WTC11 (cell line): ENCODE measurements at regions not wholly inside any gene's neighbourhood (a gene's known extent, or its start where the extent isn't known, plus 50 kb on each side); places are given as distances from the start of the nearest gene placed in this dataset.

Experiments used
- ATAC-seq: fragments of 200-7000 bp; cut with Tn5 transposase; 2 replicates; pipeline ENCODE4 v1.10.0; 2021; ENCODE audit warnings: mild to moderate bottlenecking, moderate library complexity
- CTCF ChIA-PET: fragments of 300-600 bp; sonication (Branson Sonifier 250); formaldehyde crosslinking; loops from one replicate; lab custom pipeline; 2021; ENCODE audit warnings: antibody characterized with exemption; lab: Charles Lee
- POLR2A ChIA-PET: fragments of 350-600 bp; sonication (Branson Sonifier 250); formaldehyde crosslinking; loops from one replicate; lab custom pipeline; 2021; ENCODE audit warnings: antibody characterized with exemption; lab: Charles Lee
- DNase-seq: peaks from one replicate; pipeline ENCODE4 v3.0.0; 2021; ENCODE audit warnings: low spot score
- H3K27ac Mint-ChIP-seq: 2 replicates; pipeline ENCODE4 v1.8.0; 2021; ENCODE audit warnings: mixed read lengths
- H3K27me3 Mint-ChIP-seq: 2 replicates; pipeline ENCODE4 v1.8.0; 2021; ENCODE audit warnings: low read depth, mild to moderate bottlenecking, moderate library complexity, mixed read lengths
- H3K36me3 Mint-ChIP-seq: 2 replicates; pipeline ENCODE4 v1.8.0; 2021; ENCODE audit warnings: mixed read lengths
- H3K4me1 Mint-ChIP-seq: 2 replicates; pipeline ENCODE4 v1.8.0; 2022; ENCODE audit warnings: mixed read lengths
- H3K4me3 Mint-ChIP-seq: 2 replicates; pipeline ENCODE4 v1.8.0; 2021; ENCODE audit warnings: mild to moderate bottlenecking, moderate library complexity, mixed read lengths
- H3K9me3 Mint-ChIP-seq: 2 replicates; pipeline ENCODE4 v1.8.0; 2021; ENCODE audit warnings: mixed read lengths
- AR ChIP-seq: fragments of 250-450 bp; sonication (Bioruptor Pico); IDR thresholded peaks from 2 replicates; pipeline ENCODE4 v1.9.0; 2021; ENCODE audit warnings: mild to moderate bottlenecking
- ARID4B ChIP-seq: sonication (generic); formaldehyde crosslinking; IDR thresholded peaks from 2 replicates; pipeline ENCODE4 v1.8.0; 2023; ENCODE audit warnings: missing genetic modification reagents, mild to moderate bottlenecking, borderline replicate concordance
- ATF3 ChIP-seq: sonication (generic); formaldehyde crosslinking; conservative IDR thresholded peaks from 2 replicates; pipeline ENCODE4 v1.8.1; 2022; ENCODE audit warnings: mild to moderate bottlenecking, missing genetic modification reagents
- CDX4 ChIP-seq: fragments of 250-450 bp; sonication (Bioruptor Pico); IDR thresholded peaks from 2 replicates; pipeline ENCODE4 v1.9.0; 2021; ENCODE audit warnings: moderate library complexity, mild to moderate bottlenecking, inconsistent platforms, borderline replicate concordance
- CREM ChIP-seq: sonication (generic); formaldehyde crosslinking; IDR thresholded peaks from 2 replicates; pipeline ENCODE4 v1.8.1; 2022; ENCODE audit warnings: mild to moderate bottlenecking, missing genetic modification reagents, moderate library complexity
- ELF4 ChIP-seq: sonication (generic); formaldehyde crosslinking; IDR thresholded peaks from 2 replicates; pipeline ENCODE4 v1.8.1; 2022; ENCODE audit warnings: low read depth, mild to moderate bottlenecking, moderate library complexity, missing genetic modification reagents
- ETV6 ChIP-seq: sonication (generic); formaldehyde crosslinking; IDR thresholded peaks from 2 replicates; pipeline ENCODE4 v1.8.1; 2022; ENCODE audit warnings: mild to moderate bottlenecking, missing genetic modification reagents
- FOXP1 ChIP-seq: sonication (generic); formaldehyde crosslinking; IDR thresholded peaks from 2 replicates; pipeline ENCODE4 v1.8.0; 2022; ENCODE audit warnings: missing genetic modification reagents, mild to moderate bottlenecking, moderate library complexity, borderline replicate concordance
- FOXP4 ChIP-seq: sonication (generic); formaldehyde crosslinking; IDR thresholded peaks from 2 replicates; pipeline ENCODE4 v1.8.0; 2022; ENCODE audit warnings: mild to moderate bottlenecking, missing genetic modification reagents
- MAX ChIP-seq: sonication (generic); formaldehyde crosslinking; IDR thresholded peaks from 2 replicates; pipeline ENCODE4 v1.8.0; 2022; ENCODE audit warnings: mild to moderate bottlenecking, missing genetic modification reagents
- MYBL2 ChIP-seq: sonication (generic); formaldehyde crosslinking; IDR thresholded peaks from 2 replicates; pipeline ENCODE4 v1.8.1; 2023; ENCODE audit warnings: mild to moderate bottlenecking, moderate library complexity, missing genetic modification reagents
- PRDM15 ChIP-seq: sonication (generic); formaldehyde crosslinking; IDR thresholded peaks from 2 replicates; pipeline ENCODE4 v1.8.0; 2022; ENCODE audit warnings: missing genetic modification reagents
- RELA ChIP-seq: sonication (generic); formaldehyde crosslinking; IDR thresholded peaks from 2 replicates; pipeline ENCODE4 v1.8.1; 2022; ENCODE audit warnings: missing genetic modification reagents, mild to moderate bottlenecking, borderline replicate concordance
- SOX15 ChIP-seq: fragments of 250-450 bp; sonication (Bioruptor Pico); IDR thresholded peaks from 2 replicates; pipeline ENCODE4 v1.9.0; 2021; ENCODE audit warnings: mild to moderate bottlenecking
- TCF7 ChIP-seq: sonication (generic); formaldehyde crosslinking; IDR thresholded peaks from 2 replicates; pipeline ENCODE4 v1.8.0; 2022; ENCODE audit warnings: mild to moderate bottlenecking, low read depth, missing genetic modification reagents, moderate library complexity
- USF1 ChIP-seq: sonication (generic); formaldehyde crosslinking; IDR thresholded peaks from 2 replicates; pipeline ENCODE4 v1.8.0; 2022; ENCODE audit warnings: mild to moderate bottlenecking, missing genetic modification reagents
- ZNF219 ChIP-seq: sonication (generic); formaldehyde crosslinking; IDR thresholded peaks from 2 replicates; pipeline ENCODE4 v1.8.0; 2023; ENCODE audit warnings: missing genetic modification reagents, mild to moderate bottlenecking, borderline replicate concordance
- ZNF317 ChIP-seq: sonication (generic); formaldehyde crosslinking; IDR thresholded peaks from 2 replicates; pipeline ENCODE4 v1.8.1; 2023; ENCODE audit warnings: low read depth, mild to moderate bottlenecking, moderate library complexity, missing genetic modification reagents, borderline replicate concordance
- ZNF423 ChIP-seq: fragments of 250-450 bp; sonication (Bioruptor Pico); IDR thresholded peaks from 2 replicates; pipeline ENCODE4 v2.1.2; 2022; ENCODE audit warnings: mild to moderate bottlenecking, moderate library complexity

- TF ChIP-seq ARID4B (no peak), MYBL2 (CRISPR knock-in tag) (no peak), RELA (CRISPR knock-in tag) (no peak)
- TF ChIP-seq, all 79 proteins: peak for 0
Measured at GRCh38 chr3:106086636-106087035, 217.8 kb upstream of the CBLB start (continued).

GRCh38 chr3:106088304-106088703 is 219.5 kb upstream of the CBLB start:
- ATAC-seq (no peak), DNase-seq (no peak)
- TF ChIP-seq ZNF317 (CRISPR knock-in tag) (no peak), ZNF423 (CRISPR knock-in tag) (no peak), TCF7 (no peak), PRDM15 (CRISPR knock-in tag) (no peak), MYBL2 (CRISPR knock-in tag) (no peak), CDX4 (CRISPR knock-in tag) (no peak), FOXP4 (CRISPR knock-in tag) (no peak), ATF3 (CRISPR knock-in tag) (no peak), MAX (CRISPR knock-in tag) (no peak), SOX15 (CRISPR knock-in tag) (no peak), ETV6 (no peak), ZNF219 (CRISPR knock-in tag) (no peak), FOXP1 (no peak), USF1 (CRISPR knock-in tag) (no peak), ELF4 (no peak), AR (CRISPR knock-in tag) (no peak), CREM (CRISPR knock-in tag) (no peak)
- Mint-ChIP-seq H3K4me3 (no peak overlapping the region), H3K36me3 (no peaks in the 10 kb centered on the region), H3K9me3 (peaks cover 13% of the 10 kb centered on the region), H3K27me3 (no peaks in the 10 kb centered on the region), H3K27ac (no peak overlapping the region), H3K4me1 (peaks cover 3% of the 10 kb centered on the region; the same call in 1 of the 2 replicates)
- POLR2A ChIA-PET, result no interaction called here
- CTCF ChIA-PET, result no interaction called here
